Breast epithelium (tissue), 3 donors: ENCODE measurements at regions not wholly inside any gene's neighbourhood (a gene's known extent, or its start where the extent isn't known, plus 50 kb on each side); places are given as distances from the start of the nearest gene placed in this dataset.
"Not testable (repeated sequence)": the region's sequence is repeated elsewhere in the genome, so short reads cannot be mapped to it uniquely, and the experiment has no call there.

Source experiments
- POLR2AphosphoS5 ChIP-seq, 3 donors: sonication (generic); formaldehyde crosslinking; IDR thresholded peaks; one replicate each; pipeline ENCODE4 v1.6.1; 2017; ENCODE audit warnings: antibody characterized with exemption in 3 of 3
- TF ChIP-seq, protein P1 (sequence below), 3 donors: fragments of 450-650 bp; IDR thresholded peaks; one replicate each; pipeline ENCODE4 v1.5.1; 2016 to 2017; ENCODE audit warnings: antibody characterized with exemption in 3 of 3, mild to moderate bottlenecking in 3 of 3, moderate library complexity in 3 of 3

GRCh38 chr3:96351598-96351997, 462.8 kb upstream of the EPHA6 start:
- TF ChIP-seq, protein P1, sequence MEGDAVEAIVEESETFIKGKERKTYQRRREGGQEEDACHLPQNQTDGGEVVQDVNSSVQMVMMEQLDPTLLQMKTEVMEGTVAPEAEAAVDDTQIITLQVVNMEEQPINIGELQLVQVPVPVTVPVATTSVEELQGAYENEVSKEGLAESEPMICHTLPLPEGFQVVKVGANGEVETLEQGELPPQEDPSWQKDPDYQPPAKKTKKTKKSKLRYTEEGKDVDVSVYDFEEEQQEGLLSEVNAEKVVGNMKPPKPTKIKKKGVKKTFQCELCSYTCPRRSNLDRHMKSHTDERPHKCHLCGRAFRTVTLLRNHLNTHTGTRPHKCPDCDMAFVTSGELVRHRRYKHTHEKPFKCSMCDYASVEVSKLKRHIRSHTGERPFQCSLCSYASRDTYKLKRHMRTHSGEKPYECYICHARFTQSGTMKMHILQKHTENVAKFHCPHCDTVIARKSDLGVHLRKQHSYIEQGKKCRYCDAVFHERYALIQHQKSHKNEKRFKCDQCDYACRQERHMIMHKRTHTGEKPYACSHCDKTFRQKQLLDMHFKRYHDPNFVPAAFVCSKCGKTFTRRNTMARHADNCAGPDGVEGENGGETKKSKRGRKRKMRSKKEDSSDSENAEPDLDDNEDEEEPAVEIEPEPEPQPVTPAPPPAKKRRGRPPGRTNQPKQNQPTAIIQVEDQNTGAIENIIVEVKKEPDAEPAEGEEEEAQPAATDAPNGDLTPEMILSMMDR (IDR thresholded peaks at IDR 0.05) = not testable (repeated sequence)
- TF ChIP-seq POLR2AphosphoS5 (IDR thresholded peaks at IDR 0.05) = not testable (repeated sequence)
